GM19324 (cell line): ENCODE measurements at regions not wholly inside any gene's neighbourhood (a gene's known extent, or its start where the extent isn't known, plus 50 kb on each side); places are given as distances from the start of the nearest gene placed in this dataset.

Experiments
- ATAC-seq: cut with Tn5 transposase; IDR thresholded peaks from one replicate; pipeline ENCODE4 v1.9.1; 2021; ENCODE audit warnings: mild to moderate bottlenecking, moderate library complexity; ENCODE audit not compliant: unreplicated experiment, low FRiP score

DNA sequence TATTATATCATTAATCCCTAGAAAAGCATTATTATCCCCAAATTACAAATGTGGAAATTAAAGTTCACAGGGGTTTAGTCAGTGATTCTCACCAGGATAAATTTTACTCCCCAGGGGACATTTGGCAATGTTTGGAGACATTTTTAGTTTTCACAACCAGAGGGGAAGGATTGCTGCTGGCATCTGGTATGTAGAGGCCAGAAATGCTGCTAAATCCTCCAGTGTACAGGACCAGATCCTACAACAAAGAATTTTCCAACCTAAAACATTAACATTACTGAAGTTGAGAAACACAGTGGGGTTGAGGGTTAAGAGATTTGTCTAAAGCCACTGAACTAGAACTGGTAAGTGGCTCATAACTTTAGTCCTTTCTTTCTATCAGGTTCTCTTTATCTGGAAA lies 162.0 kb upstream of the SYT6 start:
- no peak for ATAC-seq

DNA sequence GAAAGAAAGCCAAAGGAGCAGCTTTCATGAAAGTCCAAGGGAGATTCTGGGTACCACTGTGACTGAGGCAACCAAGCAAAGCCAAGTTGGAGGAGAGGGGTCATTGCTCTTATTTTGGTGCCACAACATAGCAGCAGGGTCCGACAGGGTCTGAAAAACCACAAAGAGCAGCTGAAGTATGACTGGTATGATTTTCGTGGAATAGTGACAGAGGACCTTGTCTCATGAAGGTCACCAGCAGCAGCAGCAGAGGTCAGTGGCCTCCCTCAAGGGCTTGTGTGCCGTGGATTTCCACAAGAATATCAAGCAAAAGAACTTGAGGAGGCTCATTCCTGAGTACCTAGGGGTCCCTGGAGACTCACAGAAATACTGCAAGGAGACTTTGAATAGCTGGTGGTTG lies 160.9 kb upstream of the SYT6 start:
- ATAC-seq, result no peak

GRCh38 chr1:114314098-114314497 lies 160.4 kb upstream of the SYT6 start:
- ATAC-seq, result no peak

GRCh38 chr1:114310695-114311271 lies 157.1 kb upstream of the SYT6 start:
- ATAC-seq, result no peak

GRCh38 chr1:114302821-114303220 lies 149.2 kb upstream of the SYT6 start:
- no peak for ATAC-seq

DNA sequence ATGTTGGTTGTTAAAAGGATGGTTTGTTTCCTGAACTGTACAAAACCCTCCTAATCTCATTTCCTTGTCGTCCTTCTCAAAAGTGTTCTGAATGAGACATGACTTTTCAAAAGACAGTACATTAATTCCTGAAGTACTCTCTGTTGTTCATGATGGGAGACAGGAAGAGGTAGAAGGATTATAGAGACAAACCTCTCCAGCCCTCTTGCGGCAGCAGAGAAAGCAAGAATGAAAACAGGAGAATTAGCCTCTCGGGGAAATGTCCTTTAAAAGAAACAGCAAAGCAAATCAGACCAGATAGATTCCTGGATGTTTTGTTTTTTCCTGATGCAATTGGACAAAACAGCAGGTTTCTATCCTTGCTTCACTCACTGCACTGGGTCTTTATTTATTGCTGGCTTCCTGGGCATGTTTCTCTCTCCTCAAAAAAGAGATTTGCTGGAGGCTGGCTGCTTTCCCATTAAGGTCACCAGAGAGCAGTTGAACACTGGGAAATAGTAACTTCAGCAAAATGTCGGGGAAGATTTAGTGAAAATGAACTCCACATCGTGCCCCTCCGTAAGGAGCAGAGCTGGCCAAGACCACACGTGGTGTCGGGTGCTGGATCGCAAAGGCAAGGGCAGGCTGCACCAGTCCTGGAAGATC lies 145.8 kb upstream of the SYT6 start:
- ATAC-seq, result no peak

- ATAC-seq, result no peak
Measured at GRCh38 chr1:114298008-114298407, 144.3 kb upstream of the SYT6 start.

GRCh38 chr1:114296413-114296812 lies 142.7 kb upstream of the SYT6 start:
- no peak for ATAC-seq

DNA sequence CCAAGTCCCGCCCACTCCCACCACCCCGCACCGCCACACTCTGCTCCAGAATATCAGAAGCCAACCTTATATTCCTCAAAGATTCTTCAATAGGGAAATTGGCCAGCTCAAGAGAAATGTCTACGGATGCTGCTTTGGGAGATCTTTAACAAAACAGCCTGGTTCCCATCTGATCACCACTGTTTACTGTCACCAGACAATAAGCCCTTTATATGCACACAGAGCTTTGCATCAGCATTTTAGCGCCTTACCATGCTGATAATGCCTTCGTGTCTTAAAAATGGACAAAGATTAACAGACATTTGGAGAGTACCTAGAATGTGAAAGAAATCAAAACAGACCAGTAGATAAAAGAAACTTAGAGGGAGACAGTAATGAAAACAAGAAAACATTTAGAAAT lies 141.7 kb upstream of the SYT6 start:
- no peak for ATAC-seq

DNA sequence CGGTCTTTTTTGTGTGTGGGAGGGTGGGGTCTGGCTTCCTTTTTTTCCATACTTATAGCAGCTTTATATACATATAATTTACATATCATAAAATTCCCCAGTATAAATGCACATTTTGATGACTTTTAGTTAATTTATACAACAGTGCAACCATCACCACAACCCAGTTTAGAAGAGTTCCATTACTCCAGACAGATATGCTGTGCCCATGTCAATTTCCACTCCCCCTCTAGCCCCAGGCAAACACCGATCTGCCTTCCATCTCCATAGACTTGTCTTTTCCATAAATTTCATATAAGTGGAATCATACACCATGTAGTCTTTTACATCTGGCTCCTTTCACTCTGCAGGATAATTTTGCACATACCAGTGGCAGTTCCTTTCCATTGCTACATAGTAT lies 139.2 kb upstream of the SYT6 start:
- no peak for ATAC-seq

- ATAC-seq, result no peak
Measured at GRCh38 chr1:114292194-114292593, 138.5 kb upstream of the SYT6 start.

DNA sequence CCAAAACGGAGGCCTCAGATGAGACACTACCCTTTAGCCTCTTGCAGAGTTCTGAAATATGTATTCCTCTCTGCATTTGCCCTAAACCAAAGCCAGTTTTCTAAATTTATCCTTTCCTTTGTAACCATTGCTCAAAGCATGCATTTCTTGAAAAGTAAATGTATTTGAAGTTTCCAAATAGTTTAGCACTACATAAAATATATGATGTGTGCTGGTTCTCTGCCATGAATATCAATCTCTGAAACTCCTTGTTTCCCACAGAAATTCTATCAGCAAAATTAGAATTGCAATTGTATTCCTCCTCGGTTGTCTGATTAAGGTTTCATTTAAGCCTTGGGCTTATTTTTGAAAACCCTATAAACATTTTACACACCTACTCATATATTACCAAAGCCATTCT lies 137.1 kb upstream of the SYT6 start:
- ATAC-seq, result no peak

DNA sequence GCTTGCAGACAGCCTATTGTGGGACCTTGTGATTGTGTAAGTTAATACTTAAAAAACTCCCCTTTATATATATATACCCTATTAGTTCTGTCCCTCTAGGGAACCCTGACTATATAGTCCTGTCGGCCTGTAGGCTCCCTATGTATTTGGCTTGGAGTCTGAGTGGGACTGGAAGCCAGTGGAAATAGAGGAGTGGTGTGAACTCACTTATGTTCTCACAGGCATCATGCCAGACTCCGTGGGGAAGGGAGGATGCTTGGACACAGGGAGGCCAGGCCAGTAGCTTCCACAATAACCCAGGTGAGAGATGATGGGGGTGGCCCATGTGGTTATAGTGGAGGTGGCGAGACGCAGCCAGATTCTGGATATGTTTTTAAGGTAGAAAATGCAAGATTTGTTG lies 136.7 kb upstream of the SYT6 start:
- ATAC-seq, result no peak

GRCh38 chr1:114289824-114290223 lies 136.2 kb upstream of the SYT6 start:
- no peak for ATAC-seq

- ATAC-seq, result no peak
Measured at GRCh38 chr1:114289306-114289705, 135.6 kb upstream of the SYT6 start.

GRCh38 chr1:114286960-114287359 lies 133.3 kb upstream of the SYT6 start:
- no peak for ATAC-seq

GRCh38 chr1:114286179-114286578 lies 132.5 kb upstream of the SYT6 start:
- ATAC-seq, result no peak

DNA sequence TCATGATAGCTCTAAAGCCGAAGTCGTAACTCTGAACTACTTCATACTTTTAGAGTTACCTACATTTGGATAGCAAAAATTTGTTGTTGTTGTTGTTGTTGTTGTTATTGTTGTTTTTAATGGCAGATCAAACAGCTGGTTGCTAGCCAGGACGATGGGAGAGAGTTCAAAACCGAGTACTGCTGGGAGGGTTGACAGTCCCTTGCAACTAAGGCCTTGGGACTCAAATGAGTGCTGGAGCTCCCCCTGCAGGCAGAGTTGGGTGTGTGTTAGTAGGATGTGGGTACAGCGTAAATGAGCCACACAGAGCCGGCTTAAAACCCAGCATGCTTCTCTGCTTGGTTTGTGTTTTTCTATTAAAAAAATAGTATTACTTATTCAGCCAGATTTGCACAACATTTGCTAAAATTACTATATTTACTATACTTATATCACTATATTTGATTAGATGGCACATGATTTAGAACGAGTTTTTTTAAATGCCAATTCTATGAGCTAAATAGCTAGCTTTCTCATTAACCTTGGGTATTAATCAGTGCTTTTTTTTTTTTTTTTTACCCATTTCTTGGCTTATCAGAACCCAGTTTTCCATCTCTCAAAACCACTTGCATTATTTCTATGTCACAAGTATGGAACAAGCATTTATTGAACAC lies 129.2 kb upstream of the SYT6 start:
- peak; percentile 74 for ATAC-seq

GRCh38 chr1:114278911-114279310 lies 125.2 kb upstream of the SYT6 start:
- no peak for ATAC-seq

GRCh38 chr1:114278430-114278829 lies 124.8 kb upstream of the SYT6 start:
- no peak for ATAC-seq

DNA sequence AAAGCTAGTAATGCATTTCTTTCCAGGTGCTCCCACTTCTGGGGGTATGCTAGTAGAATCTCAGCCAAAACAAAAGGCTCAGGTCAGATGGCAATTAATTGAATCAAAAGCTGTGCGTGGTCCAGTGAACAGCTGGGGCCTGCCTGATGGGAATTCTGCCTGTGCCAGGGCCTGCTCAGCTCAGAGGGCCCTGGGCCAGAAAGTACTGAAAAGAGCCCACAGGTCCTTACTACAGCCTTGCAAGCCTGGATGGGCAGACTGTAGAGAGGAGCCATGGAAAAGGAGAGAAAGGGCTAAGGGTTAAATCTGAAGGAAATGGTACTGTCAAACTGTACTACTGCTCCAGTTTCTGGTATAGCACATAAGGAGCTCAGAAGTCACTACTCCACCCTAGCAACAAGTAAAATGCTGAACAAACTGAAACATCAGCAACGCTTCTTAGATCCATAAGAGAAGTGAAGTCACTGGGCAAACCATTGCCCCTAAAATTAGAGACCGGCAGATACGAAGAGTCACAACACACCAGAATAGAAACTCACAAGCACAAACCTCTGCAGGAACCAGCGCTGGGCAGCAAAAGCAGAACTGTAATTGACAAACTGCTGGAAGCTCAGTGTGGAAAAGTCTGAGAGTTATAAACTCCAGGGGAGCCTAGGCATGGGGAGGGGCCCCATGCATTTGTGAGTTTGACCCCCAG lies 121.1 kb upstream of the SYT6 start:
- no peak for ATAC-seq

- no peak for ATAC-seq
Measured at GRCh38 chr1:114272593-114272992, 118.9 kb upstream of the SYT6 start.
